ENCODE measurements at regions not wholly inside any gene's neighbourhood (a gene's known extent, or its start where the extent isn't known, plus 50 kb on each side); places are given as distances from the start of the nearest gene placed in this dataset.

- DNase-seq (ENCODE audit: low read depth) = no peak
These were observed 109.3 kb downstream of the THBS2 start for GRCh38 chr6:169144356-169144755.

- DNase-seq (ENCODE audit: low read depth) = no peak
These were observed 111.2 kb downstream of the THBS2 start for GRCh38 chr6:169142538-169142844.

GRCh38 chr6:169141671-169142537, 111.7 kb downstream of the THBS2 start:
- no peak for DNase-seq (ENCODE audit: low read depth)

- no peak for DNase-seq (ENCODE audit: low read depth)
These were observed 112.6 kb downstream of the THBS2 start for GRCh38 chr6:169140986-169141495.

- DNase-seq (ENCODE audit: low read depth) = no peak
These were observed 114.3 kb downstream of the THBS2 start for GRCh38 chr6:169139179-169139971.

- DNase-seq (ENCODE audit: low read depth) = no peak
These were observed 121.2 kb downstream of the THBS2 start for GRCh38 chr6:169132352-169132940.

- no peak for DNase-seq (ENCODE audit: low read depth)
These were observed 122.3 kb downstream of the THBS2 start for GRCh38 chr6:169131390-169131789.

- DNase-seq (ENCODE audit: low read depth) = no peak
These were observed 123.5 kb downstream of the THBS2 start for GRCh38 chr6:169130113-169130512.

- no peak for DNase-seq (ENCODE audit: low read depth)
These were observed 132.6 kb downstream of the THBS2 start for GRCh38 chr6:169121013-169121412.

GRCh38 chr6:169119669-169120068, 134.0 kb downstream of the THBS2 start:
- DNase-seq (ENCODE audit: low read depth) = no peak

- DNase-seq (ENCODE audit: low read depth) = no peak
These were observed 135.3 kb downstream of the THBS2 start for GRCh38 chr6:169118346-169118830.

GRCh38 chr6:169117663-169118062, 136.0 kb downstream of the THBS2 start:
- no peak for DNase-seq (ENCODE audit: low read depth)

- no peak for DNase-seq (ENCODE audit: low read depth)
These were observed 138.0 kb downstream of the THBS2 start for GRCh38 chr6:169115632-169116031.

GRCh38 chr6:169114632-169115031, 139.0 kb downstream of the THBS2 start:
- DNase-seq (ENCODE audit: low read depth) = peak; percentile 11

- DNase-seq (ENCODE audit: low read depth) = no peak
These were observed 140.9 kb downstream of the THBS2 start for GRCh38 chr6:169112483-169113320.

- DNase-seq (ENCODE audit: low read depth) = no peak
These were observed 142.4 kb downstream of the THBS2 start for GRCh38 chr6:169111203-169111602.

GRCh38 chr6:169109411-169110220, 144.0 kb downstream of the THBS2 start:
- no peak for DNase-seq (ENCODE audit: low read depth)

- no peak for DNase-seq (ENCODE audit: low read depth)
These were observed 144.9 kb downstream of the THBS2 start for GRCh38 chr6:169108753-169109152.

GRCh38 chr6:169106176-169106575, 147.5 kb downstream of the THBS2 start:
- no peak for DNase-seq (ENCODE audit: low read depth)

GRCh38 chr6:169101981-169102380, 151.7 kb downstream of the THBS2 start:
- no peak for DNase-seq (ENCODE audit: low read depth)
